CD4-positive, alpha-beta T cell (primary cell): ENCODE measurements at regions not wholly inside any gene's neighbourhood (a gene's known extent, or its start where the extent isn't known, plus 50 kb on each side); places are given as distances from the start of the nearest gene placed in this dataset.

Experiments
- ATAC-seq: fragments of 200-7000 bp; cut with Tn5 transposase; one replicate; pipeline ENCODE4 v1.10.0; 2022; ENCODE audit warnings: mild to moderate bottlenecking; ENCODE audit not compliant: poor library complexity
- CTCF ChIA-PET: fragments of 350-600 bp; sonication (Branson Sonifier 250); formaldehyde crosslinking; loops from one replicate; lab custom pipeline; 2021; ENCODE audit warnings: antibody characterized with exemption, inconsistent platforms; lab: Charles Lee
- POLR2A ChIA-PET: fragments of 350-600 bp; sonication (Branson Sonifier 250); formaldehyde crosslinking; loops from one replicate; lab custom pipeline; 2021; ENCODE audit warnings: antibody characterized with exemption, inconsistent platforms; lab: Charles Lee
- DNase-seq, 14 experiments: peaks; one replicate each; pipeline ENCODE4 v3.0.0-alpha.2; 2013 to 2020; ENCODE audit warnings: mixed read lengths in 2 of 14
- H3K27ac ChIP-seq, 2 donors: one replicate each; pipeline versions ENCODE4 v1.5.1 to v1.7.0; 2013; ENCODE audit warnings: low read length in 2 of 2, low read depth in 1 of 2, mild to moderate bottlenecking in 1 of 2
- H3K27me3 ChIP-seq, 2 experiments: 1 replicate in 1 of 2; 2 replicates in 1 of 2; pipeline versions ENCODE4 v1.6.1 to v1.7.0; 2013; ENCODE audit warnings: low read length in 2 of 2, control low read depth in 1 of 2, mild to moderate bottlenecking in 1 of 2, moderate library complexity in 1 of 2; ENCODE audit not compliant: insufficient read depth in 2 of 2, control insufficient read depth in 1 of 2
- H3K36me3 ChIP-seq: one replicate; pipeline ENCODE4 v1.6.1; 2013; ENCODE audit warnings: low read length, control low read depth; ENCODE audit not compliant: insufficient read depth
- H3K4me1 ChIP-seq: one replicate; pipeline ENCODE4 v1.6.1; 2013; ENCODE audit warnings: low read length, control low read depth; ENCODE audit not compliant: insufficient read depth
- H3K4me3 ChIP-seq: one replicate; pipeline ENCODE4 v1.5.1; 2013; ENCODE audit warnings: mild to moderate bottlenecking, low read length, moderate library complexity
- H3K9me3 ChIP-seq, 2 experiments: 1 replicate in 1 of 2; 2 replicates in 1 of 2; pipeline versions ENCODE4 v1.6.1 to v1.7.0; 2013; ENCODE audit warnings: low read length in 2 of 2, mild to moderate bottlenecking in 2 of 2, control low read depth in 1 of 2, moderate library complexity in 1 of 2; ENCODE audit not compliant: control insufficient read depth in 1 of 2, insufficient read depth in 1 of 2
- H3K27ac Mint-ChIP-seq: one replicate; pipeline ENCODE4 v1.8.0; 2020; ENCODE audit warnings: mixed read lengths
- H3K27me3 Mint-ChIP-seq: one replicate; pipeline ENCODE4 v1.8.0; 2021; ENCODE audit warnings: mixed read lengths
- H3K36me3 Mint-ChIP-seq: one replicate; pipeline ENCODE4 v1.8.0; 2021; ENCODE audit warnings: low read depth, mixed read lengths
- H3K4me1 Mint-ChIP-seq: one replicate; pipeline ENCODE4 v1.8.0; 2021; ENCODE audit warnings: low read depth, mixed read lengths
- H3K4me3 Mint-ChIP-seq: one replicate; pipeline ENCODE4 v1.8.0; 2020; ENCODE audit warnings: mild to moderate bottlenecking, mixed read lengths
- H3K9me3 Mint-ChIP-seq: one replicate; pipeline ENCODE4 v1.8.0; 2020; ENCODE audit warnings: mixed read lengths
- CTCF ChIP-seq: fragments of 200-600 bp; IDR thresholded peaks from one replicate; pipeline ENCODE4 v1.8.0; 2022; ENCODE audit warnings: antibody characterized with exemption, mild to moderate bottlenecking
- intact Hi-C, 2 experiments: fragments of 100-400 bp; cut with DNase I in 1 of 2; cut with micrococcal nuclease in 1 of 2; formaldehyde crosslinking; loops; one replicate each; pipeline versions ENCODE4 v1.15.1 to v1.9.0; 2023 to 2025; cut with DNase I, micrococcal nuclease

- no peak overlapping the region for H3K27ac ChIP-seq
- TF ChIP-seq CTCF, result no peak
- no peaks in the 10 kb centered on the region for H3K36me3 Mint-ChIP-seq
- DNase-seq (no peak), ATAC-seq (no peak)
- intact Hi-C loops, result no loop called here
- ChIA-PET POLR2A (no interaction called here), CTCF (no interaction called here)
- no peak overlapping the region for H3K4me3 Mint-ChIP-seq
- no peaks in the 10 kb centered on the region for H3K4me1 ChIP-seq
- H3K9me3 ChIP-seq, result peaks cover 1 to 5% of the 10 kb centered on the region in 2 experiments
- no peaks in the 10 kb centered on the region for H3K36me3 ChIP-seq
- H3K4me1 Mint-ChIP-seq, result no peaks in the 10 kb centered on the region
- no peaks in the 10 kb centered on the region for H3K27me3 ChIP-seq
- no peaks in the 10 kb centered on the region for H3K9me3 Mint-ChIP-seq
- peaks cover 18% of the 10 kb centered on the region for H3K27me3 Mint-ChIP-seq
- no peak overlapping the region for H3K27ac Mint-ChIP-seq
- H3K4me3 ChIP-seq, result no peak overlapping the region
Measured at GRCh38 chr15:31573759-31574158, 247.1 kb downstream of the KLF13 start.

- Mint-ChIP-seq H3K27me3 (peaks cover 10% of the 10 kb centered on the region), H3K4me3 (no peak overlapping the region), H3K27ac (no peak overlapping the region), H3K36me3 (peaks cover 1% of the 10 kb centered on the region), H3K9me3 (peaks cover 1% of the 10 kb centered on the region), H3K4me1 (no peaks in the 10 kb centered on the region)
- Histone ChIP-seq H3K4me3 (no peak overlapping the region), H3K36me3 (no peaks in the 10 kb centered on the region), H3K27me3 (no peaks in the 10 kb centered on the region), H3K27ac (no peak overlapping the region), H3K9me3 (peaks cover 0 to 4% of the 10 kb centered on the region in 2 experiments), H3K4me1 (no peaks in the 10 kb centered on the region)
- DNase-seq (no peak), ATAC-seq (no peak)
- CTCF ChIA-PET, result no interaction called here
- no peak for TF ChIP-seq CTCF
- intact Hi-C loops, result no loop called here
- POLR2A ChIA-PET, result no interaction called here
Measured at GRCh38 chr15:31574766-31575165, 248.1 kb downstream of the KLF13 start.

GRCh38 chr15:31577108-31577507 is 250.5 kb downstream of the KLF13 start:
- Histone ChIP-seq H3K27me3 (no peaks in the 10 kb centered on the region), H3K36me3 (no peaks in the 10 kb centered on the region), H3K4me3 (no peak overlapping the region), H3K27ac (no peak overlapping the region), H3K9me3 (peaks cover 5 to 9% of the 10 kb centered on the region in 2 experiments), H3K4me1 (no peaks in the 10 kb centered on the region)
- Mint-ChIP-seq H3K36me3 (peaks cover 4% of the 10 kb centered on the region), H3K4me1 (no peaks in the 10 kb centered on the region), H3K9me3 (peaks cover 14% of the 10 kb centered on the region), H3K27ac (no peak overlapping the region), H3K27me3 (peaks cover 6% of the 10 kb centered on the region), H3K4me3 (no peak overlapping the region)
- no peak for TF ChIP-seq CTCF
- POLR2A ChIA-PET, result no interaction called here
- no peak for DNase-seq
- CTCF ChIA-PET, result no interaction called here
- ATAC-seq, result no peak
- intact Hi-C loops, result no loop called here
